VCaP (cell line): ENCODE measurements at regions not wholly inside any gene's neighbourhood (a gene's known extent, or its start where the extent isn't known, plus 50 kb on each side); places are given as distances from the start of the nearest gene placed in this dataset.
A peak's percentile ranks its signal among the peaks of the same experiment; 100 is the strongest.
"Not testable (repeated sequence)": the region's sequence is repeated elsewhere in the genome, so short reads cannot be mapped to it uniquely, and the experiment has no call there.

Experiments used
- H3K27ac ChIP-seq: fragments of 450-650 bp; 2 replicates; pipeline ENCODE4 v1.5.1; 2017
- TF ChIP-seq, protein P1 (sequence below): fragments of 450-650 bp; conservative IDR thresholded peaks from 2 replicates; pipeline ENCODE4 v1.5.1; 2017; ENCODE audit warnings: mild to moderate bottlenecking, moderate library complexity

DNA sequence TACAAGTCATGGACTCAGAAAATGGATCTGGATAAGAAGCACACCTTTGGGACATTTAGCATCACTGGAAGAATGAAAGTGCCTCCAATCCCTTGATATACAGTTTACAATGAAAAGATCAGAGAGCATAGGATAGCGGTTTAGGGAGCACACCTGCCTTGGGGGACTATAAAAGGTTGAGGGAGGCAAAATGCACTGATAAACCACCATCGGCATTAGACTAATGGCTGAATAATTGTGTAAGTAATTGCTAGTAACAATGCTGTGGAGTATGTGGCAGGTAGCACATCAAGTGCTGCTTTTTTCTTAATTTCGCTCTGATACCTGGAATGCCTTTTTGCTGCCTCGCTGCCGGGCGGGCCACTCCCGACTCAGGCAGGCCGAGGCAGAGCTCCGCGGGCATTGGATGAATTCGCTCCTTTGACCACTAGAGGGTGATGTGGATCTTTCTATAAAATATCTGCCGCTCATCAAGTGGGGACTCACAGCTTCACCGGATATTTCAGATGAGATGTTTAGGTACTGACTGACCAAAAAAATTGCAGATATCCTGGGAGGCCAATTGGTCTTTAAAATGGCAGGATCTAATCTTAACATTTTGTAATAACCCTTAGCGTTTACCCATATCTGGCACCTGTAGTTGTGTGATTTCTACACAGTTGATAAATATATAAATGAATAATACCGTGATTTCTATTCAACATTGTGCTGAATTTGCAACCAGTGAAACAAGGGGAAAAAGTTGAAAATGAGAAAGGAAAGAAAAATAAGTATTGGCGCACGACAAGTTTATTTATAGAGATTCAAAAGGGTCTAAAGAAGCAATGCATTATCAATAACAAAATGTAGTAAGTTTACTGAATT lies 116.8 kb upstream of the PRSS1 start:
- TF ChIP-seq, protein P1, sequence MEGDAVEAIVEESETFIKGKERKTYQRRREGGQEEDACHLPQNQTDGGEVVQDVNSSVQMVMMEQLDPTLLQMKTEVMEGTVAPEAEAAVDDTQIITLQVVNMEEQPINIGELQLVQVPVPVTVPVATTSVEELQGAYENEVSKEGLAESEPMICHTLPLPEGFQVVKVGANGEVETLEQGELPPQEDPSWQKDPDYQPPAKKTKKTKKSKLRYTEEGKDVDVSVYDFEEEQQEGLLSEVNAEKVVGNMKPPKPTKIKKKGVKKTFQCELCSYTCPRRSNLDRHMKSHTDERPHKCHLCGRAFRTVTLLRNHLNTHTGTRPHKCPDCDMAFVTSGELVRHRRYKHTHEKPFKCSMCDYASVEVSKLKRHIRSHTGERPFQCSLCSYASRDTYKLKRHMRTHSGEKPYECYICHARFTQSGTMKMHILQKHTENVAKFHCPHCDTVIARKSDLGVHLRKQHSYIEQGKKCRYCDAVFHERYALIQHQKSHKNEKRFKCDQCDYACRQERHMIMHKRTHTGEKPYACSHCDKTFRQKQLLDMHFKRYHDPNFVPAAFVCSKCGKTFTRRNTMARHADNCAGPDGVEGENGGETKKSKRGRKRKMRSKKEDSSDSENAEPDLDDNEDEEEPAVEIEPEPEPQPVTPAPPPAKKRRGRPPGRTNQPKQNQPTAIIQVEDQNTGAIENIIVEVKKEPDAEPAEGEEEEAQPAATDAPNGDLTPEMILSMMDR = peak; percentile 88
- H3K27ac ChIP-seq = no peak overlapping the region

DNA sequence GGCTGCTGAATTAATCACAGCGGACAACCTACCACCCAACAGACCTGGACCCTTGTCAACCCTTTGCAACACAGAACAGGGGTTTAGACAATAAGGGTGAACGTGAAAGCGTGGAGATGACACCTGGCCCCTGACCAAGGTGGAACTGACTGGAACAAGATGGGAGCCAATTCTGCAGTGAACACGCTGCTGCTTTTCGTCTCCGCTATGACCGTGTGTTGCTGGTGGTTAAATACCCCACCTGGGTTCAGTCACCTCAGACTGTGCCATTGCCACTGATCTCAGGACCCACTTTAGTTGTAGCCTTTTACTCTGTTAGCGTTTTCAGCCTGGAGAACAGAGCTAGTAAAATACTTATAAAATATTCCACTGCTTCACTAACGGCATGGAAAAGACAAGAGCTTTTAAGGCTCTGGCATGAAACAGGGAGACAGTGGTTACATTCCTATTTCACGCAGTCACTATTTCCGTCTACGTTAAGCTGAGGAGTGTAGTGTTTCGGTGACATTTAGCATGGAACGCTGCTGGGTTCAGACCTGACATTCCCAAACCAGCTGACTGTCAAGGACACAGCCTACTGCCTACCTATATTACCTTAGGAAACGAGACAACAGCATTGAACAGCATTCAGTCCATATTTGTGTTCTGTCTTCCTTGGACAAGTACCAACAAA lies 119.5 kb upstream of the PRSS1 start:
- TF ChIP-seq, protein P1 = no peak
- H3K27ac ChIP-seq = no peak overlapping the region

DNA sequence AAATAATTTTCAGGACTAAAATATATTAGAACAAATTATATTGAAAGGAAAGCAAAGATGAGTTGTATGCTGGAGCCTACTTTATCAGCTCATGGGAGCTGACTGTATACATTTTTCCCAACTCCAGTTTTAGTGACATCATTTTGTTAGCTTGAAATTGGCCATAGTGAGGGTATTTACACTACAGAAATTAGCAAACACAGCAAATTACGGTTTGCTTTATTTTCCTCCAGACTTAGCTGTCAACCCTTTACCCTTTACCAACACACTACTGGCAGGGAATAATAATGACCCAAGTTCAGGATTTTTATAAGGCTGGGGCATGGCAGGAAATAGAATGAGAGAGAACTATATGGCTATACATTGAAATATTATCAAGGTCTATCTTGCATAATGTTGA lies 120.3 kb upstream of the PRSS1 start:
- H3K27ac ChIP-seq = no peak overlapping the region
- TF ChIP-seq, protein P1 = no peak

DNA sequence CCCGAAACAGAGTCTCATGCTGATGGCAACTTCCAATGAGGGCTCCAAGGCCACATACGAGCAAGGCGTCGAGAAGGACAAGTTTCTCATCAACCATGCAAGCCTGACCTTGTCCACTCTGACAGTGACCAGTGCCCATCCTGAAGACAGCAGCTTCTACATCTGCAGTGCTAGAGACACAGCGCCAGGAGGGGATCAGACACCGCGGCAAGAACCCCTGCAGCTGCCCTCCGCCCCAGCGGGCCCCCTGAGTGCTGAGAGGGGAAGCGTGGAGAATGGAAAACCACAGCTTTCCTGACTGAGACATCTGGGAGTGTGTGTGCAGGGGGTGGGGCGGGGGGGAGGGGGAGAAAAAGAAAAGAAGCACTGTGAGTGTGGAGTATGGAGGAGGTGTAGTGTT lies 122.0 kb upstream of the PRSS1 start:
- not testable (repeated sequence) for H3K27ac ChIP-seq

DNA sequence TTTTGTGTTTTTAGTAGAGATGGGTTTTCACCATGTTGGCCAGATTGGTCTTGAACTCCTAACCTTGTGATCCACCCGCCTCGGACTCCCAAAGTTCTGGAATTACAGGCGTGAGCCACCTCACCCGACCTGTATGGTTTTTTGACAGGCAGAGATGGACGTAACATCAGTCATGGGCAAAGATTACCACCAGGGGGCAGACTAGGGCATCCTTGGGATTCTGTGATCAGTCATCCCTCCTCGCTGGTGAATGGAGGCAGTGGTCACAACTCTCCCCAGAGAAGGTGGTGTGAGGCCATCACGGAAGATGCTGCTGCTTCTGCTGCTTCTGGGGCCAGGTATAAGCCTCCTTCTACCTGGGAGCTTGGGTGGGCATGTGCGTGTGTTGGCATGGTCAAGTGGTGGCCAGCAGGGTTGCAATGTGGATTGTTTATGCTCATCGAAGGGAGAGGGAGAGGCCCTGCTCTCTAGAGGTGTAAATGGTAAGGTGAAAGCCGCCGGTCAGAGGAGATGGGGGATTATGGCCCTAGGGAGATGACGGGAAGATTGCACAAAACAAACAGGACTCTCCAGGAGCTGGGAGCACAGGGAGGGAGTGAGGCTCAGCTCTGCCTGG lies 122.7 kb upstream of the PRSS1 start:
- H3K27ac ChIP-seq = peak overlapping the region; percentile 29; the same call in 1 of the 2 replicates

DNA sequence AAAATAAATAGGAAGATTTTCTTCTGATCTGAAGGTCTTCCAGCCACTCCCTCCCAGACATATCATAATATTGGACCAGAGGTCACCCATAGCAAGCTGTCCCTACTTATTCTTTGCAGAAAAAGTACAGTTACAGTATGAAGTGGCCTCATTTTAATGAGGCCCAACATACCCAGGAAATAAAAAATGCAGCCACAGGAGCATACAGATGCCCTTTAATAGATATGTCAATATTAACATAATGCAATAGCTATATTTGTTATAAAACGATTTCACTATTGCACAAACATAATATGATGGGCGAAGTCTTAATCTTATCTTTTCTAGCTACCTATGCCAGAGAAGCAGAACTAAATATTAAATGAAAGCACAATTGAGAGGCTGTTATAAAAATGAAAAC lies 124.1 kb upstream of the PRSS1 start:
- peak overlapping the region; percentile 29 for H3K27ac ChIP-seq

More for the DNA sequence above, 122.7 kb upstream of the PRSS1 start:
- TF ChIP-seq, protein P1 = no peak; the same call in 1 of the 2 replicates

DNA sequence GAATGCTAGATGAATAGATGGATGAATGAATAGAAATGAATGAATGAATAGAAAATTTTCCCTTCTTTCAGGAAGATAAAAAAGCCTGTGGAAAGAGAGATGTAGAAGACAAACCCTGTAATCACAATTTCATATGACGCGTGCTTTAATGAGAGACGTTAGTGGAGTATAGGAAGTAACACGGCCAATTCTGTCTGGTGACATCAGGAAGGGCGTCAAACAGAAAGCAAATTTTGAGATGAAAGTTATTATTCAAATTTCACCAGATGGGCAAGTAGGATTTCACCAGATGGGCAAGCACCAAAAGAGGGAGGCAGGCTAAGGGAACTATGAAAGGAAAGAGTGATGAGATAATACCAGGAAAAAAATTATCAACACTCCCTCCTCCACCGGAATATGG lies 128.9 kb upstream of the PRSS1 start:
- TF ChIP-seq, protein P1 = no peak

DNA sequence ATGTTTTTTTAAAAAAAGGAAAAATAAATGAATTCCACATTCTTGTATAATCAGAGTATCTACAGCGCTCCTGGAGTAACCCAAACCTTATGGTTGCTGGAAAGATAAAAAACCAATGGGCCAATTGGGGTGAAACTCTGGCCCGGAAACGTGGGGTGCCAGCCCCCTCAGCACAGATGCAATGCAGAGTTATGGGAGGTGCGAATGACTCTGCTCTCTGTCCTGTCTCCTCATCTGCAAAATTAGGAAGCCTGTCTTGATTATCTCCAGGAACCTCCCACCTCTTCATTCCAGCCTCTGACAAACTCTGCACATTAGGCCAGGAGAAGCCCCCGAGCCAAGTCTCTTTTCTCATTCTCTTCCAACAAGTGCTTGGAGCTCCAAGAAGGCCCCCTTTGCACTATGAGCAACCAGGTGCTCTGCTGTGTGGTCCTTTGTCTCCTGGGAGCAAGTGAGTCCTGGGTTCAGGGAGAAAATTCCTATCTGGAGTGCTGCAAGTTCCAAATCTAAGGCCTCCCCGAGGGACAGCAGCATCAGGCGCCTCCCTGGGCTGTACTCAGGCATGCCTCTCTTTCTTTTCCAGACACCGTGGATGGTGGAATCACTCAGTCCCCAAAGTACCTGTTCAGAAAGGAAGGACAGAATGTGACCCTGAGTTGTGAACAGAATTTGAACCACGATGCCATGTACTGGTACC lies 130.5 kb upstream of the PRSS1 start:
- TF ChIP-seq, protein P1 = no peak
- no peak overlapping the region for H3K27ac ChIP-seq

More for the DNA sequence above, 128.9 kb upstream of the PRSS1 start:
- H3K27ac ChIP-seq = no peak overlapping the region
